ENCODE measurements at regions not wholly inside any gene's neighbourhood (a gene's known extent, or its start where the extent isn't known, plus 50 kb on each side); places are given as distances from the start of the nearest gene placed in this dataset.

DNA sequence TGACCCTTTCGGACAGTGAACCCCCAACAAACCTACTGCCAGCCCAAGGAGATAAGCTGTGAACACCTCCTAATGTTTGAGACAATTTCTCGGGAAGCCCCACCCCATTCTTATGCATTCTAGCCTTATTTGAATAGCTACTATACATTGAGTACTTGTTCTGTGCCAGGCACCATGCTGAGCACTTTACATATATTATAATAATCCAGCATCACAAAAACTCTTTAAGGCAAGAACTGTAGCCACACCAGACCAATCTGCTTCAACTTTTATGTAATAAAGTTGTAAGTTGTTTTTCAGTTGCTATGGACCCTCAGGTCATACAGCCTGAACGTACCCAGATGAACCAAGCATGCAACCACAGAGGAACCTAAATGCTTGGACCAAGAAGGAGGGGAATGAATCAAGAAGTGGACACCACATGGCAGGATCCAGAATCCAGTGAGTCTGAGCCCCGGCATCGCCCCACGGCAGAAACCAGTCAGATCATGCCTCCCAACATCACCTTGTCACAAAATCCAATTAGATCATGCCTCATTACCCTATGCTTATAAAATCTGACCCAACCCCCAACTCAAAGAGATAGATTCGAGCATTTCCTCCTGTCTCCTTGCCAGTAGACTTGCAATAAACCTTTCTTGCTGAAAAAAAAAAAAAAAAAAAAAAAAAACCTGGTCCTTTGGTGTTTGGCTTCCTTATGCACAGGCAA lies 225.0 kb downstream of the QDPR start:
- no peak for DNase-seq

DNA sequence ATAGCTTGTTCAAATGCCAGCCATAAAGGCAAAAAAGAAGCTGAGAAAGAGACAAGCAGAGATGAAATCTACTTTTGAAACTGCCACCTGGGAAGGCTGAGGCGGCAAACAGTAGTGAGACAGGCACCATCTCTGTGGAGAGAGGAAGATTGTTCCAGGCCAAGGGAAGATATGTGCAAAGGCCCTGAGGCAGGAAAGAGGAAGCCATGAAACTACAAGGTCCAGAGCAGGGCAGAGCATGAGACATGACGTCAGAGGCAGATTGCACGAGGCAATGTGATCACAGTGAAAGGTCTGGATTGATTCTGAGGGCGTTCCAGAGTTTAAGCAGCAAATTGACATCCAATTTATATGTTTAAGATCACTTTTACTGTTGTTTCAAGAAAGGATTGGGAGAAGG lies 226.1 kb downstream of the QDPR start:
- no peak for DNase-seq

DNA sequence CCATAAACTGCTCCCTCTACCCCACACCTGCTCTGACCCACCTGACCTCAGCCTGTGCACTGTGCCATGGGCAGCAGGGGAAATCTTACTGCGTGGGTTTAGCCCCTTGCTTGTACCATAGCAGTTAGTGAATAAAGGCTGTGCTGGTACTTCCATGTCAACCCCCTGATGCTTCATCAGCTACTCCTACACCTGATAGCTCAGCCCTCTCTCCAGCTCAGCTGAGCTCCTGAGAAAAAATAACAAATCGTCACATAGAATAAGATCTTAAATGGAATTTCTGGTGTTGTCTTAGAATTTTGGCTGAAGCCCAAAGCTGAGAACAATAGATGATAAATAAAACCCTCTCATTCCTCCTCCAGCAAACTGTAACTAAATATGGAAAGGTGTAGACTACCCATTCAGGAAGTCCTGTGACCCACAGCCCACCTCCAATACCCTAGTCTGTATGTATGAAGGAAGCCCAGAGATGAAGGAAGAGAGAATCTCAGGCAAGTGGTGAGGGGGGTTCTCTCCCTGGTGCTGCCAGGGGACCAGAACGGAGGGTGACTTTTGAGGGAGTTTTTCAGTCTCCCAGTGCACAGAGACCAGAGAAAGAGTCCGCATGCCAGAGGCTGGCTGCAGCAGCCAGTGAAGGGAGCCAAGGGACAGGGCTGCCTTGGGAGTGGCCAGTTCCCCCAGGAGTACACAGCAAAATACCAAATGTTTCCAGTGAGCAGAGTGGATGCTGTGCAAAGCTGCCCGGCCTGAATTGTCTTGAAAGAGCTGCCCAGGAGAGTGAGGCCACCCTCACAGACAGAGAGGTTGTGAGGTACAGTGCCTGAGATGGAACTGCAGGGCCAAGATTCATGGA lies 227.3 kb downstream of the QDPR start:
- DNase-seq = no peak

DNA sequence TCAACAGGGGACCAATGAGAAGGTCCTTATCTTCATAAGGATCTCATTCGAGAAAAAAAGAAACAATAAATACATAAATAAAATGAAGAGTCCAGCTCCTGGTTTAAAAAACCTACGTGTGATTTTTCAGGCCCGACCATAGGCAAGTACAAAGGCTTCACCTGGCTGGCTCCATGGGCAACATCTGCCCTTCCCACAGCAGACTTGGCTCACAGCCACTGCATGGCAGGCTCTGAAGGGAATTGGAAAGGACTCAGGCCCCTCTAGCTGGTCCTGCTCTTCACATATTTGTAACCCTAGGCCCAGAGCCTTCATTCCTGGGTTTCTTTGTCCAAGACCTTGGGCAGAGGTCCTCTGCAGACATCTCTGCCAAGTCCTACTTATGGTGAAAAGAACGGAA lies 228.1 kb downstream of the QDPR start:
- no peak for DNase-seq

DNA sequence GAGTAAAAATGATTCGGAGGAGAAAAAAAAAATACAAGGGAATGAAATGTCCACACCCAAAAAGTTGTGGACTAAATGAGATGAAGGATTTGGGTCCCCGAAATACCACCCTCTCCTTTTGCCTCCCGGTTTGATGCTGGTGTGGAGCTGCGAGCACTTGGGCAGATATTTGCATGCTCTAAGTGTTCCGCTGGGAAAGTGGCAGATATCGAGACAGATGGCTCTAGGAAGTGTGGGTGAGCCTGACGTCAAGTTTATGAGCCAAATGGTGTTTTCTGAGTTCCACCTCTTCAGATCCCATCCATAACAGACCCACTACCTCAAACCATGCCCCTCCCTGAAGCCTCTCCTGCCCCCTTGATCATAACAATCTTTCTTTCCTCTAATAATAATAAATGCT lies 228.6 kb downstream of the QDPR start:
- no peak for DNase-seq

DNA sequence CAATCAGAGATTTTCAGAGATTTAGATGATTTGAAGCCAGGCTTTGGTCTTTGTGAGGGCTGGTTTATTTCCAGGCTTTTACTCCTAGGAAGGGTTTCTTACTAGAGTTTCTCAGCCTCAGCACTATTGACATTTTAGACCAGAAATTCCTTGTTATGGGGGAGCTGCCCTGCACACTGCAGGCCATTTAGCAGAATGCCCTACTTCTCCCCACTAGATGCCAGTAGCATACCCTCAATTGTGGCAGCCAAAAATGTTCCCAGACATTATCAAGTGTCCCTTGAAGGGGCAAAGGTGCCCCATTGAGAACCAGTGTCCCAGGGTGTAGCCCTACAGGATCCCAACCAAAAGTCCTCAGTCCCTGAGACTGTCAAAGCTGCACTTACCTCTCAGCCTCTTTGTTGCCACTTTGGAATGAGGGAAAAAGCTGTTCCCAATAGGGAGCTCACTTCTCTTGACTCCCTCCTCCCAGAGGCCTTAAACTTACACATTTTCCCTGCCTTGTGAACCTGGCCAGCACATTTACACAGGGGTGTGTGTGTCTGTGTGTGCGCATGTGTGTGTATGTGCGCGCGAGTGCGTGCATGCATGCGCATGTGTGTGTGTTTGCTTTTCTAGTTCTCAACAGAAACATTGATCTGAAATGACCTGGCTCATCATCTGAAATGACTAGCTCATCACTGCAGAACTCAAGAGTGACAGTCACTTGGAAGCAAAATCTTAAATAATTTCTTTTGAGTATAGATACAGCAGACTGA lies 231.4 kb downstream of the QDPR start:
- DNase-seq = no peak

DNA sequence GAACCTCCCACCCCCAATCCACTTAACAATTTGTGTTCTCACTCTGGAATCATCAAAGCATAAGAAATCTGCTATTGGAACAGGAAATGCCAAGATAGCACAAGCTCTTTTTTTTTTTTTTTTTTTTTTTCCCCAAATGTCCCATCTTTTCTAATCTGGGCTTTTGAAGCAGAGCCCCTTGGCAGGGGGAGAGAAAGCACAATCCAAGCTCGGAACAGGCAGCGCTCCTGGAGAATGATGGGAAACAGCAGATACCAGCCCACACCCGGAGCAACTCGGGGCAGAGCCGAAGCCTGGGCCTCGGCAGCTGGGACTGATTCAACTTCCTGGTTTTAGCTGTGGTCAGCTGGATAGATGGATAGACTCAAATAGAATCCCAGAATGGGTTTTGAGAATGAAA lies 235.1 kb downstream of the QDPR start:
- no peak for DNase-seq

DNA sequence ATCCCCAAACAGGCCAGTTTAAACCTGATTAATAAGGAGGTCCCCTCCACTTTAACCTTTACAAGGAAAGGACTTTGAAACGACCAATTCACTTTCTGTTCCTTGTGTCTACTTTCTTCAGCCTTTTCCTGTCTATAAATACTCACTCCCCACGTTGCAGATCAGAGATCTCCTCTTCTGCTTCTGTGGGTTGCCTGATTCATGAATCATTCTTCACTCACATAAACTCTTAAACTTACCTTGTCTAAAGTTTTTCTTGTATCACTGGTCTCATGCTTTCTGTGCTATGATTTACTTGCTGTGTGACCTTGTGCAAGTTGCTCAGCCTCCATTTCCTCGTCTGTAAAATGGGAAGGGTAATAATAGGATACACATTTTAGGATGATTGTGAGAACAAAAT lies 236.1 kb downstream of the QDPR start:
- DNase-seq = no peak

DNA sequence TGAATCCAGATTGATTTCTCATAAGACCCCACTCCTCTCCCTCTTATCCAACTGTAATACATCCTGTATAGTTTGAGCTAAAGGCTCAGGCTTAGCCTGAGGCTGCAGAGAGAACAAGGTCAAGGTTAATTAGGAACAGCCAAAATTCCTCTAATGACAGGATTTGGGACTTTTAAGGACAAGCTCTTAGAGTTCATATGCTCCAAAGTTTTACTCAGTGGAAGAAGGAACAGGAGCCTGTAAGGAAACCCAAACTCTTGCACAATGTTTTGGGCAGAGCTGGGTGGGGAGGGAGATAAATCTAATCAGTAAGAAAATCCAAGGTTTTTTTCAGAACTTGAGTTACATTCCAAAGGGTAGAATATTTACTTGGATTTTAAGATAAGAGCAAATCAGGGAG lies 238.8 kb downstream of the QDPR start:
- no peak for DNase-seq

DNA sequence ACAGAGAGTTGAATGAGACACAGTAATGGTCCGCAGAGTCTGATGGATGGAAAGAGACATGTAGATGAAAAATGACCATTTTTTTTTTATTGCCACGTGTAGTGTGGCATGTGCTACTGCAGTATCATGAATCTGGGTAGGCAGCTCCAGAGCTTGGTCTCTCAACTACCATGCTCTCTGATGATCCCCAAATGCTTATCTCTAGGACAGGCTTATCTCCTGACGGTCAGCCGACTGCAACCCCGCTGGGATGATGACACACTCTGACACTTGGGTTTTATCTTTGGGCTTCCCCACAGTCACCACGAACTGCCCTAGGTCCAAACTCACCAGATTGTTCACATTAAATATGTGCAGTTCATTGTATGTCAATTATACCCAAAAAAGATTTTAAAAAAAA lies 239.7 kb downstream of the QDPR start:
- no peak for DNase-seq

DNA sequence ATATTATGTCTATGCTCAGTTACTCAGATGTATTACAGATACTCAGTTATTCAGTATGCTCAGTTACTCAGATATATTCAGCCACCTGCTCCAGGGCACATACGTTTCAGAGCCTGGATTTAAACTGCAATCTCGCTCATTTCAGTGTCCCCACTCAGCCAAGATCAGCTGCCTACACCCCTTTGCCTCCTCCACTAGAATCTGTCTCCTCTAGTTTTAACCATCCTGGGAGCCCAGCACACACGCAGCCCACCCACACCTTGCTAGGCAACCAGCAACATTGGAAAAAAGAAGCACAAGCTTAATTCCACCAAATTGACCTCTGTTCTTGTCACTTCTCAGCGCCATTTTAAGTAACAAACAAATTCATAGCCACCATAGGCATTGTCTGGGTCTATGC lies 246.2 kb downstream of the QDPR start:
- no peak for DNase-seq

DNA sequence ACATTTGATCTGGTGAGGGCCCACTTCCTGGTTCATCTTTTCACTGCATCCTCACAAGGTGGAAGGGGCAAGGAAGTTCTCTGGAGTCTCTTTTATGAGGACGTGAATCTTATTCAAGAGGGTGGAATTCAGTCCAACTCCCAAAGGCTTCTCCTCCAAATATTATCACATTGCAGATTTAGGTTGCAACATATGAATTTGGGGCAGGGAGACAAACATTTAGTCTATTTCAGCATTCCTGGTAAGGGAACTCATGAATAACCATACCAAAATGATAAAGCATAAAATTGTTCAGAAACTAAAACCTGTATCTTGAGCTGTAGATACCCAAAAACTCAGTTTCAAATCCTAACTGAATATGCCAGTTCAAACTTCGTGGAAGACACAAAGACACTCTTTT lies 246.8 kb downstream of the QDPR start:
- DNase-seq = no peak

DNA sequence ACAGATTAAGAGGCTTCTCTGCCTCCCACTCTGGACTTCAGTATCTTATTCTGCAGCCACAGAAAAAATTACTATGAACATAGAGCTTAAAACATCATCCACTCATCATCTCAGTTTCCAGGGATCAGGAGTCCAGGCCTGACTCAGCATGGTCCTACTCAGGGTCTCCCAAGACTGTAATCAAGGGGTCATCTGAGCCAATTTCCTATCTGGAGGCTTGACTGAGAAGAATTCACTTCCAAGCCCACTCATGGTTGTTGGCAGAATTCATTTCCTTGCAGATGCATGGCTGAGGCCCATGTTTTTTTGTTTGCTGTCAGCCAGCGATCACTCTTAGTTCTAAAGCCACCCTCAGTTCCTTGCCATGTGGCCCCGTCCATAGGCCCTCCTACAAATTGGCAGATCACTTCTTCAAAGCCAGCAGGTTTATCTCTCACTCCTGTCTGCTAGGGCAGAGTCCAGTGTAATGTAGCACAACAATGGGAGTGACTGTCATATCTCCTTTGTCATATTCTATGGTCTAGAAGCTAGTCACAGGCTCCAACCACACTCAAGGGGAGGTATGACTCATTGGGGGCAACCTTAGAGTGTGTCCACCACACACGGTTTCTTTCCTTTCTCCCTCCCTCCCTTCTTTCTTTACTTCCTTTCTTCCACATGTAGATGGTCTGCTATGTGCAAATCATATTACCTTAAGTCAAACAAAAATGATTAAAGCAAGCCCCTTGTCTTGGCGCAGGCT lies 251.6 kb downstream of the QDPR start:
- DNase-seq = no peak

DNA sequence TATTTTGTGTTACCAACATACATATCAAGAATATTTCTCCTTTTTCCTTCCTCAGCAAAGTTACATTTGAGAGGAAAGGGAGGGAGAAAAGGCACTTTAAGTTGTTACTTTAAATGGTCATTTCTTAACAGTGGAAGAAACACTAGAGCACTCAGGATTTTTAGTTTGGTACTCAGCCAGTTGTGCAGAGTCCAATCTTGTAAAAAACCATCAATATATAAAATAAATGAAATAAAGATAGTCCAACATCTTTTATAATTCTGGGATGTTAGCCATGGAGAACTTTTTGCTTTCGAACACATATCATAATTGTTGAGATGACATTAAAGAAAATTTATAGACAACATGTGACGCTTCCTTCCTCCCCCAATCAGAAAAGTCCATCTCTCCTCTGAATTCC lies 253.8 kb downstream of the QDPR start:
- DNase-seq = no peak

DNA sequence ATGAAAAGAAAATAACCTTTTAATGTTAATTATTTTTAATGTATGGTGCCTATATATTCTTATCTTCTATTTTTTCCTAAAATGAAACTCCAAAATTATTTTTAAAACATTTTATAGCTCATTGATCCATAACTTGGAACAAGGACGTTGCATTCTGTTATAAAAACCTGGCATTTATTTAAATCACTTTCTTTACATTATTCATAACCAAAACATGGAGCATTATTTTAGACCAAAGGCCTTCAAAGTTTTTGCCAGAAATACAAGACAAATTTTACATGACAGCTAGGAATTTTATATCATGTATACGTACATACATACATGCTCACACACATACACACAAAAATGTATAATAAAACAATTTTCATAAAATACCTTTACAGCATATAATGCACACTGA lies 259.8 kb downstream of the QDPR start:
- DNase-seq = no peak

DNA sequence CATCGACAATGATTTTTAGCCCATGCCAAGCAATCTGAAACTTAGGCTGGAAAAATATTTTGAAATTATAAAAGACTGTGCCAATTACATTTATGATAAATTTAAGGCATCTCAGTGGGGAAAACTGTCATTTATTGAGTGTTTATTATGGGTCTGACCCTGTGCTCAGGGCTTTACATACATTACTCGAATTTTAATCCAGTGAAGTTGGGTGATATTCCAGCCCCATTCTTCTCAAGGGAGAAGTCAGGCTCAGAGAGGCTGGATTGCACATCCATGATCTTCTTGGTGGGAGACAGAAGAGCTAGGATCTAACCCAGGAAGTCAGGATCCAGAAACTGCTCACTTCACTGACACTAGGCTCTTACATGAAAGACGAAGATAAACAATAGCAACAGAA lies 260.8 kb downstream of the QDPR start:
- DNase-seq = no peak

DNA sequence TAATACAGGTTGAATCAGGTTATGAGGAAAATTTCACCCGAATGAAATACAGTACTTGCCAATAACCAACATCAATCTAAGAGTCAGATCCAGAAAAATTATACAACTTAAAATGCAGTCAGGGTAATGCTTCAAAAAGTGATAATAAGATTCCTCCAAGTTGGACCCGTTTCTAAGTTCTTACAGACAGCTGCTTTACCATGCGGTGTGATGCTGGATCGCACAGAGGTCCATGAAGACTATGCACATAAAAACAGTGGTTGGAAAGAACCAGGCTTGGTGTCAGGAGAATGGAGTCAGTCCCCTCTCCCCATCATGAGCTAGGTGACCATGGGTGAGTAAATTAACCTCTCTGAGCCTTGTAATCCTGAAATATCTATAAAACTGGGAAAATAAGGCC lies 261.3 kb downstream of the QDPR start:
- no peak for DNase-seq

DNA sequence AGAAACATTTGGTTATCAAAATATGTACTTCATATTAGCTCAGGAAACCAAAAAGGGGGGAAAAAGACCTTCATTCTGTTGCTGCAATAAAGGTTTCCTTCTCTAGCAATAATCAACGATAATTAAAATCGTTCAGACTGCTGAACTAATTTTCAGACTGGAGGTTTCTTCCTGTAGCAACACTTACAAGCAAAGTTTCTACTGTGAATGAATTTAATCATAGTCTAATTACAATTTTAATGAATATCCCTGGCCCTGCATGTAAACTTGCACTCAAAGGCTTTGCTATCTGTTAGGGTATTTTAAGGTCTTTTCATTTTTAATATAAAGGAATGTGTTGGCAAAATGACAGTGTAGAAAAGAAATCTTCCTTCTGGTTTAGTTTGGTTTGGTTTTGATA lies 265.2 kb downstream of the QDPR start:
- DNase-seq = no peak

DNA sequence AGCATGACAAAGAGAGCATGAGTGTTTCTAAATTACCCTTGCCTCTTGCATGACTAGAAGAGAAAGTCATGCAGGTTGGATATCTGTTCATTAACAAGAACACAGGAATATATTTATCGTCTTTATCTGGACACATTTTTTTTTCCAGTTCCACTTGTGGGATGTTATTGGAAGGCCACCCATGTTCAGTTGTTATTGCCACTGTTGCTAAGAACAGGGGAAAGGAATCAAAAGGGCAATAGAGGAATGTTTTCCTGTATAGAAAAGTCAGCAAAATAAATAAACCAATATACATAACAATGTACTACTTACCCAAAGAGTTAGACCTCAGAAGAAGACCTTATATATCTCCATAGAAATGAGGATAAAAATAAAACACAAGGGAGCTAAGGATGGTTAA lies 270.1 kb downstream of the QDPR start:
- DNase-seq = no peak

DNA sequence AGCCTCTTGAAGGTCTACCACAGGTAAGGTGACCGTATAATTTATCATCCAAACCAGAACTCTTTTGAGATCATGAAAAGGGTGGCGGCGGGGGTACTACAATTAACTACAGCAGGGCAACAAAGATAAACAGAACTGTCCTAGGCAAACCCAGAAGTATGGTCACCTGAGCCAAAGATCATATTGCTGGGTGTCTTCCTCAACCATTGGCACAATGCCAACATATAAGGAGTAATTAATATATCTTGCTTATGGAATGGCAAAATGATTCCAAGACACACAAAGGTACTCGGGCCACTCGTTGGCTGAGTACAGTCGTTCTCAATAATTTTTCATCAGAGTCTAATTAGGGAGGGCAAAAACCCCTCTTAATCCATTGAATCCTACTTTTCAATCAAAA lies 273.3 kb downstream of the QDPR start:
- DNase-seq = no peak

DNA sequence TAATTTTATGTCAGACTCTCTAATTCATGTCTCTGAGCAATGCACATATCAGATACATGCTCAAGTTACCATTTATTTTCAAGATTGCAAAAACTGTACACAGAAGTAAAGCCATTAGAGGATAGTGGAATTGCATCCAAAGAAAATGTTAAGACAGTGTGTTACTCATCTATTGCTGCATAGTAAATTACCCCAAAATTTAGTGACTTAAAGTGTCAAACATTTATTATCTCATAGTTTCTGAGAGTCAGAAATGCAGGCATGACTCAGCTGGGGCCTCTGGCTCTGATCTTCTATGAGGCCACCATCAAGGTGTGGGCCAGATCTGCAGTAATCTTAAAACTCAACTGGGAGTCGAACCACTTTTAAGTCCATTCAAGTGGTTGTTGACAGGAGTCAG lies 275.2 kb downstream of the QDPR start:
- no peak for DNase-seq

DNA sequence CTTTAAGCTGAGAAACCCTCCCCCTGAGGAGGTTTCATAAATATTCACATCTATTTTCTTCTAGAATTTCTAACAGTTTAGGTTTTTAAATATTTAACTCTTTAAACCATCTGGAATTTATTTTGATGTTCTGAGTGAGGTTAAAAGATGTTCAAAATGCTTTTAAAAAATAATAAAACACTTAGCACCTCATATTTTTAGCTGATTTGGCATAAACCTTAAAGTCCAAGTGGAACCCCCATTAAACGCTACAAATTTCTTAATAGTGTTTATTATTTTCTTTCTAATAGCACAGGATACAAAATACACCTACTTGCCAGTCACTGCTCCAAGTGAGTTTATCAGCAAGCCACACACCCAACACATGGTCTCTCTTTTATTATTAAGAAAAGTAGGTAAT lies 277.2 kb downstream of the QDPR start:
- DNase-seq = no peak

DNA sequence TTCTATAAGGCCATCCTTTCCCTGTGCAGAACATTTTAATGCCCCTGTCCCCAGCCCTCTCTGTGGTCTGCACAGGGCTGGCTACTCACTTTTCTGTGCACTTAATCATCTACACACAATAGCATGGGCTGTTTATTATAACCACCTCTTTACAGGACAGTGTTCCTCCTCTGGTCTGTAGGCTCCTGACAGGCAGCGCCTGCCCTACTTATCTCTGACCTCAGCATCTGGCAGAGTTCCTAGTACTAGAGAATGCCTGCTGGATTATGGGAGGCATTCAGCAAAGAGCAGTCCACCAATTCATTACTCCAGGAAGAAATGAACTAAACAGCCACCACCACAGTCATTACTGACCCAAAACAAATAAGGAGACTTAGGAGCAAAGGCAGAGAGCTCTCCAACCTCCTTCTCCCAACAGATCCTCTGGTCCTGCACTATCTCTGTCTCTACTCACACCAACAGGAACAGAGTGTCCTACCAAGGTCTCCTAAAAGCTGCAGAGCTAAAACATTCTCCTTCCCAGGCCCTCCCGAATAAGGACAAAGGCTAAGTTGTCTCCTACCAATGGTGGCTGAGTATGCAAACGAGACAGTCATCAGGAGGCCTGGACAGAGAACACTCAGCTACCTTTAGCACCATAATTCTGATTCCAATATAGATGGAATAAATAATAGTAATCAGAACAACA lies 279.2 kb downstream of the QDPR start:
- no peak for DNase-seq
